ENCODE measurements at regions not wholly inside any gene's neighbourhood (a gene's known extent, or its start where the extent isn't known, plus 50 kb on each side); places are given as distances from the start of the nearest gene placed in this dataset.

DNA sequence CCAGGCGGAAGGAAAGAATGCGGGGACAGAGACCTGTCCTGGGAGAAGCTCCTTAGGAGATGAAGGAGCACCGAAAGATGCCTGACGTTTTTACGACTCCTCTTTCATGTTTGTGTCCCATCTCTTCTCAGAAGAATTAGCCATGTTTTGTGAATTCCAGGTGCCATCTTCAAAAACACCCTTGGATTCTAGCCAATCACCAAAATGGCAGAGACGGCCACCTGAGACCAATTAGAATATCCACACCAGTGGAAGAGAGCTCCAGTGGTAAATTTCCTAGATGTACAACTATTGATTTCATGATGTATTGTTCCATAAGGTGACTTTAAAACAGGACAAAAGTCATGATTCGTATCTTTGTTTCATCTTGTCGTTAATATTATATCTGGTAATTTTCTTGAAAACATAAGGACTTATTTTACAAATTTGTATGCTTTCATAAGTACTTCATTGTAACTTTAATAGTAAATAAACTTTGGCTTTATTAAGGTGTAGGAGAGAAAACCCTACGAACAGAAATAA lies 62.3 kb upstream of the NUDT4 start:
- H3K9me2 ChIP-seq (replicated peaks; ENCODE audit: insufficient read depth, low read length): no peaks in the 10 kb centered on the region
- H3K4me2 ChIP-seq (ENCODE audit: low read depth, low read length, poor library complexity, severe bottlenecking): no peak overlapping the region
- H3F3A ChIP-seq (ENCODE audit: insufficient read depth): no peaks in the 10 kb centered on the region
- no peaks in the 10 kb centered on the region for H3K36me3 ChIP-seq (ENCODE audit: low read length)
- no peak overlapping the region for H2AFZ ChIP-seq (ENCODE audit: low read depth, low read length, severe bottlenecking)
- H3K9ac ChIP-seq (ENCODE audit: low read length): no peak overlapping the region
- H3K9me3 ChIP-seq (ENCODE audit: insufficient read depth, low read length): no peaks in the 10 kb centered on the region
- H4K20me1 ChIP-seq (ENCODE audit: low read depth, low read length): no peaks in the 10 kb centered on the region
- TF ChIP-seq EZH2phosphoT487 (conservative IDR thresholded peaks at IDR 0.05; ENCODE audit: low read length): no peak
- TF ChIP-seq, protein P1, sequence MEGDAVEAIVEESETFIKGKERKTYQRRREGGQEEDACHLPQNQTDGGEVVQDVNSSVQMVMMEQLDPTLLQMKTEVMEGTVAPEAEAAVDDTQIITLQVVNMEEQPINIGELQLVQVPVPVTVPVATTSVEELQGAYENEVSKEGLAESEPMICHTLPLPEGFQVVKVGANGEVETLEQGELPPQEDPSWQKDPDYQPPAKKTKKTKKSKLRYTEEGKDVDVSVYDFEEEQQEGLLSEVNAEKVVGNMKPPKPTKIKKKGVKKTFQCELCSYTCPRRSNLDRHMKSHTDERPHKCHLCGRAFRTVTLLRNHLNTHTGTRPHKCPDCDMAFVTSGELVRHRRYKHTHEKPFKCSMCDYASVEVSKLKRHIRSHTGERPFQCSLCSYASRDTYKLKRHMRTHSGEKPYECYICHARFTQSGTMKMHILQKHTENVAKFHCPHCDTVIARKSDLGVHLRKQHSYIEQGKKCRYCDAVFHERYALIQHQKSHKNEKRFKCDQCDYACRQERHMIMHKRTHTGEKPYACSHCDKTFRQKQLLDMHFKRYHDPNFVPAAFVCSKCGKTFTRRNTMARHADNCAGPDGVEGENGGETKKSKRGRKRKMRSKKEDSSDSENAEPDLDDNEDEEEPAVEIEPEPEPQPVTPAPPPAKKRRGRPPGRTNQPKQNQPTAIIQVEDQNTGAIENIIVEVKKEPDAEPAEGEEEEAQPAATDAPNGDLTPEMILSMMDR (IDR thresholded peaks at IDR 0.05; ENCODE audit: insufficient read depth, low read length, poor library complexity, severe bottlenecking): no peak
- H3K4me3 ChIP-seq (ENCODE audit: insufficient read depth, low read length, poor library complexity, severe bottlenecking): no peak overlapping the region
- no peak overlapping the region for H3K27ac ChIP-seq (ENCODE audit: low read depth, low read length)
- no peaks in the 10 kb centered on the region for H3K27me3 ChIP-seq (ENCODE audit: low read length)
- no peaks in the 10 kb centered on the region for H3K79me2 ChIP-seq (ENCODE audit: insufficient read depth, low read length)

- no peak overlapping the region for H3K27ac ChIP-seq (ENCODE audit: low read depth, low read length)
- TF ChIP-seq EZH2phosphoT487 (conservative IDR thresholded peaks at IDR 0.05; ENCODE audit: low read length): no peak
- TF ChIP-seq, protein P1 (IDR thresholded peaks at IDR 0.05; ENCODE audit: insufficient read depth, low read length, poor library complexity, severe bottlenecking): no peak
- no peak overlapping the region for H3K4me2 ChIP-seq (ENCODE audit: low read depth, low read length, poor library complexity, severe bottlenecking)
- H3K9me2 ChIP-seq (replicated peaks; ENCODE audit: insufficient read depth, low read length): no peaks in the 10 kb centered on the region
- H4K20me1 ChIP-seq (ENCODE audit: low read depth, low read length): no peaks in the 10 kb centered on the region
- no peaks in the 10 kb centered on the region for H3K27me3 ChIP-seq (ENCODE audit: low read length)
- no peak overlapping the region for H2AFZ ChIP-seq (ENCODE audit: low read depth, low read length, severe bottlenecking)
- H3F3A ChIP-seq (ENCODE audit: insufficient read depth): no peaks in the 10 kb centered on the region
- no peaks in the 10 kb centered on the region for H3K36me3 ChIP-seq (ENCODE audit: low read length)
- H3K9me3 ChIP-seq (ENCODE audit: insufficient read depth, low read length): no peaks in the 10 kb centered on the region
- H3K79me2 ChIP-seq (ENCODE audit: insufficient read depth, low read length): no peaks in the 10 kb centered on the region
- H3K4me3 ChIP-seq (ENCODE audit: insufficient read depth, low read length, poor library complexity, severe bottlenecking): no peak overlapping the region
- no peak overlapping the region for H3K9ac ChIP-seq (ENCODE audit: low read length)
Measured at GRCh38 chr12:93315907-93316622, 61.7 kb upstream of the NUDT4 start.

DNA sequence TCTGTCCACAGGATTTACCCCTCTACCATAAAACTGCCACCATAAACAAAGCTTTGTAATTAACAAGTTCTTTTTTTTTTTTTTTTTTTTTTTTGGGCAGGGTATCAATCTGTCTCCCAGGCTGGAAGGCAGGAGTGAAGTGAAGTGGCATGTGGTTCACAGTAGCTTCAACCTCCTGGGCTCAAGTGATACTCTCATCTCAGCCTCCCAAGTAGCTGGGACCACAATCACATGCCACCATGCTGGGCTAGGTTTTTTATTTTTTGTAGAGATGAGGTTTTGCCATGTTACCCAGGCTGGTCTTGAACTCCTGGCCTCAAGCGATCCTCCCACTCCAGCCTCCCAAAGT lies 61.1 kb upstream of the NUDT4 start:
- no peaks in the 10 kb centered on the region for H4K20me1 ChIP-seq (ENCODE audit: low read depth, low read length)
- no peak overlapping the region for H3K4me3 ChIP-seq (ENCODE audit: insufficient read depth, low read length, poor library complexity, severe bottlenecking)
- no peak overlapping the region for H3K27ac ChIP-seq (ENCODE audit: low read depth, low read length)
- H3K79me2 ChIP-seq (ENCODE audit: insufficient read depth, low read length): no peaks in the 10 kb centered on the region
- no peak overlapping the region for H3K9ac ChIP-seq (ENCODE audit: low read length)
- H3K4me2 ChIP-seq (ENCODE audit: low read depth, low read length, poor library complexity, severe bottlenecking): no peak overlapping the region
- no peaks in the 10 kb centered on the region for H3F3A ChIP-seq (ENCODE audit: insufficient read depth)
- no peak for TF ChIP-seq EZH2phosphoT487 (conservative IDR thresholded peaks at IDR 0.05; ENCODE audit: low read length)
- TF ChIP-seq, protein P1 (IDR thresholded peaks at IDR 0.05; ENCODE audit: insufficient read depth, low read length, poor library complexity, severe bottlenecking): no peak
- H3K9me3 ChIP-seq (ENCODE audit: insufficient read depth, low read length): no peaks in the 10 kb centered on the region
- no peak overlapping the region for H2AFZ ChIP-seq (ENCODE audit: low read depth, low read length, severe bottlenecking)
- no peaks in the 10 kb centered on the region for H3K27me3 ChIP-seq (ENCODE audit: low read length)
- H3K36me3 ChIP-seq (ENCODE audit: low read length): no peaks in the 10 kb centered on the region
- H3K9me2 ChIP-seq (replicated peaks; ENCODE audit: insufficient read depth, low read length): no peaks in the 10 kb centered on the region

Data from SU-DHL-6 (cell line).